HCT116 (cell line): ENCODE measurements at regions not wholly inside any gene's neighbourhood (a gene's known extent, or its start where the extent isn't known, plus 50 kb on each side); places are given as distances from the start of the nearest gene placed in this dataset.

Experiments used
- ATAC-seq: fragments of 200-7000 bp; cut with Tn5 transposase; 2 replicates; pipeline ENCODE4 v1.9.1; 2020; ENCODE audit warnings: mild to moderate bottlenecking, moderate library complexity
- BruUV-seq: library from RNA; stranded (reverse); fragments of 400-500 nt; replicated peaks from 2 replicates; lab custom pipeline; 2021; lab: Mats Ljungman, UMichigan
- CTCF ChIA-PET: fragments of 300-600 bp; sonication (Branson Sonifier 250); formaldehyde crosslinking; loops from one replicate; lab custom pipeline; 2021; ENCODE audit warnings: antibody characterized with exemption; lab: Charles Lee
- POLR2A ChIA-PET: fragments of 300-600, 350-600 bp; sonication (Branson Sonifier 250); formaldehyde crosslinking; loops from one replicate; lab custom pipeline; 2021; ENCODE audit warnings: antibody characterized with exemption; lab: Charles Lee
- RAD21 ChIA-PET, 2 experiments: fragments of 300-600 bp; sonication (Branson Sonifier 250); formaldehyde crosslinking; loops; one replicate each; lab custom pipeline; 2023; ENCODE audit warnings: low total read pairs in 2 of 2; ENCODE audit not compliant: uncharacterized antibody in 2 of 2, unreplicated experiment in 2 of 2, low non-redundant PET in 1 of 2; lab: Charles Lee
- DNase-seq: peaks from one replicate; pipeline ENCODE4 v3.0.0-alpha.2; 2010; ENCODE audit warnings: low read depth, low spot score
- H2AFZ ChIP-seq: fragments of 200-600 bp; shearing (Covaris generic), sonication (generic); 2 replicates; pipeline ENCODE4 v1.6.1; 2017; ENCODE audit warnings: low read depth, mixed run types, mixed read lengths, antibody characterized with exemption, low read length; ENCODE audit not compliant: poor library complexity, severe bottlenecking
- H3K27ac ChIP-seq: 2 replicates; pipeline ENCODE4 v1.5.1; 2012; ENCODE audit warnings: low read depth, low read length
- H3K27me3 ChIP-seq: fragments of 200-600 bp; sonication (generic); 2 replicates; pipeline ENCODE4 v1.6.1; 2016; ENCODE audit warnings: mixed run types, low read length, mixed read lengths; ENCODE audit not compliant: insufficient read depth
- H3K36me3 ChIP-seq, 2 experiments: fragments of 200-500 bp in 1 of 2; fragments of 200-600 bp in 1 of 2; sonication (Bioruptor generic) in 1 of 2; sonication (generic) in 1 of 2; 2 replicates each; pipeline versions ENCODE4 v1.5.1 to v1.6.1; 2014 to 2016; ENCODE audit warnings: low read length in 2 of 2, inconsistent platforms in 1 of 2, mixed read lengths in 1 of 2, mixed run types in 1 of 2; ENCODE audit not compliant: insufficient read depth in 2 of 2, control insufficient read depth in 1 of 2
- H3K4me1 ChIP-seq, 2 experiments: fragments of 200-600 bp in 1 of 2; sonication (generic) in 1 of 2; 2 replicates each; pipeline versions ENCODE4 v1.5.1 to v1.6.1; 2012 to 2017; ENCODE audit warnings: low read length in 2 of 2, inconsistent platforms in 1 of 2, mild to moderate bottlenecking in 1 of 2, mixed read lengths in 1 of 2, mixed run types in 1 of 2, moderate library complexity in 1 of 2; ENCODE audit not compliant: insufficient read depth in 2 of 2, control insufficient read depth in 1 of 2
- H3K4me2 ChIP-seq: fragments of 200-600 bp; sonication (generic); 2 replicates; pipeline ENCODE4 v1.6.1; 2017; ENCODE audit warnings: mixed run types, low read length, mixed read lengths
- H3K4me3 ChIP-seq, 2 experiments: fragments of 200-600 bp in 1 of 2; sonication (generic) in 1 of 2; replicated peaks in 1 of 2; 2 replicates each; pipeline ENCODE4 v1.5.1; 2011 to 2016; ENCODE audit warnings: low read length in 2 of 2, control low read depth in 1 of 2, low read depth in 1 of 2, mild to moderate bottlenecking in 1 of 2, mixed read lengths in 1 of 2, mixed run types in 1 of 2
- H3K79me2 ChIP-seq: fragments of 200-600 bp; sonication (generic); 2 replicates; pipeline ENCODE4 v1.6.1; 2017; ENCODE audit warnings: mild to moderate bottlenecking, mixed run types, low read length, moderate library complexity, mixed read lengths; ENCODE audit not compliant: insufficient read depth
- H3K9ac ChIP-seq: fragments of 200-600 bp; sonication (generic); 2 replicates; pipeline ENCODE4 v1.6.1; 2016; ENCODE audit warnings: low read length, mixed read lengths
- H3K9me2 ChIP-seq: fragments of 200-600 bp; sonication (generic), shearing (Covaris generic); 2 replicates; pipeline ENCODE4 v1.6.1; 2017; ENCODE audit warnings: mixed run types, mild to moderate bottlenecking, moderate library complexity; ENCODE audit not compliant: insufficient read depth
- H3K9me3 ChIP-seq, 2 experiments: fragments of 200-500 bp in 1 of 2; fragments of 200-600 bp in 1 of 2; sonication (Bioruptor generic) in 1 of 2; sonication (generic) in 1 of 2; 2 replicates each; pipeline ENCODE4 v1.6.1; 2014 to 2017; ENCODE audit warnings: low read length in 2 of 2, mixed read lengths in 2 of 2, inconsistent platforms in 1 of 2, low read depth in 1 of 2, mild to moderate bottlenecking in 1 of 2, mixed run types in 1 of 2, moderate library complexity in 1 of 2; ENCODE audit not compliant: control insufficient read depth in 1 of 2, insufficient read depth in 1 of 2
- H4K20me1 ChIP-seq: fragments of 200-600 bp; sonication (generic), shearing (Covaris generic); 2 replicates; pipeline ENCODE4 v1.6.1; 2017; ENCODE audit warnings: mixed run types, mild to moderate bottlenecking, moderate library complexity; ENCODE audit not compliant: insufficient read depth
- ATF3 ChIP-seq: IDR thresholded peaks from 2 replicates; pipeline ENCODE4 v1.6.1; 2012
- CBX3 ChIP-seq: IDR thresholded peaks from 2 replicates; pipeline ENCODE4 v1.6.1; 2012; ENCODE audit warnings: low read depth
- CEBPB ChIP-seq: IDR thresholded peaks from 2 replicates; pipeline ENCODE4 v1.6.1; 2012; ENCODE audit warnings: low read depth
- CTCF ChIP-seq, 3 experiments: fragments of 200-600 bp in 1 of 3; sonication (generic) in 1 of 3; IDR thresholded peaks in 2 of 3; conservative IDR thresholded peaks in 1 of 3; 2 replicates each; pipeline ENCODE4 v1.5.1; 2012 to 2017; ENCODE audit warnings: low read depth in 2 of 3, low read length in 2 of 3, antibody characterized with exemption in 1 of 3, borderline replicate concordance in 1 of 3, control low read depth in 1 of 3, mild to moderate bottlenecking in 1 of 3, mixed read lengths in 1 of 3, mixed run types in 1 of 3, moderate library complexity in 1 of 3; ENCODE audit not compliant: insufficient read depth in 1 of 3
- EZH2 ChIP-seq: fragments of 200-600 bp; sonication (generic); IDR thresholded peaks from 2 replicates; pipeline ENCODE4 v1.6.1; 2017; ENCODE audit warnings: antibody characterized with exemption, mixed run types
- EZH2phosphoT487 ChIP-seq: fragments of 200-600 bp; IDR thresholded peaks from 2 replicates; pipeline ENCODE4 v1.6.1; 2018; ENCODE audit warnings: antibody characterized with exemption, borderline replicate concordance
- FOSL1 ChIP-seq: IDR thresholded peaks from 2 replicates; pipeline ENCODE4 v1.6.1; 2012; ENCODE audit warnings: low read depth
- MAX ChIP-seq: IDR thresholded peaks from 2 replicates; pipeline ENCODE4 v1.6.1; 2012
- POLR2AphosphoS5 ChIP-seq: IDR thresholded peaks from 2 replicates; pipeline ENCODE4 v1.6.1; 2011; ENCODE audit warnings: mild to moderate bottlenecking, low read depth, low read length, moderate library complexity
- RAD21 ChIP-seq: IDR thresholded peaks from 2 replicates; pipeline ENCODE4 v1.6.1; 2012; ENCODE audit warnings: low read depth, mild to moderate bottlenecking
- SIN3A ChIP-seq: IDR thresholded peaks from 2 replicates; pipeline ENCODE4 v1.6.1; 2012; ENCODE audit warnings: low read depth
- SP1 ChIP-seq: IDR thresholded peaks from 2 replicates; pipeline ENCODE4 v1.6.1; 2012; ENCODE audit warnings: low read depth
- YY1 ChIP-seq: IDR thresholded peaks from 2 replicates; pipeline ENCODE4 v1.6.1; 2011; ENCODE audit warnings: low read length, low read depth, moderate library complexity, mild to moderate bottlenecking; ENCODE audit not compliant: insufficient replicate concordance; ENCODE audit errors: extremely low read depth
- ZBTB33 ChIP-seq: IDR thresholded peaks from 2 replicates; pipeline ENCODE4 v1.6.1; 2011; ENCODE audit warnings: mild to moderate bottlenecking, low read length, moderate library complexity; ENCODE audit not compliant: insufficient replicate concordance; ENCODE audit errors: extremely low read depth
- ZFX ChIP-seq: fragments of 450-650 bp; IDR thresholded peaks from 2 replicates; pipeline ENCODE4 v1.6.1; 2017
- intact Hi-C: fragments of 100-400 bp; cut with micrococcal nuclease; formaldehyde crosslinking; loops from 2 replicates; pipeline ENCODE4 v1.10.0; 2022

DNA sequence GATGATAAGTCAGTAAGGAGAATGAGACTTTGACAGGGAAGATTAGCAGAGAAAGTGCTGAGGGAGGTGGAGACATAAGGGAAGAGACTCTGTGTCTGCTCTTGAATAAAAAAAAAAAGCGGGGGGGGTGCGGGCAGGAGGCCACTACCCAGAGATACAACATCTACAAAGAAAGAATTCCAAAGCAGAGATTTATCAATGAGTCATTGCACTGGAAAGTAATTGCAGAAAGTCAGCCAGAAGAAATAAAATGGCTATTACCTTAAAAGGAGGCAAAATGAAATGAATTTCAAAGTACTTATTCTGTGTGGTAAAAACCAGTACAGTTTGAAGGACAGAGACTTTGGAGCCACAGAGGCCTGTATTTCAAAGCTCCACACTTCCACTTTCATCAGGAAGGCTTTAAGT is 267.1 kb upstream of the PRKD1 start:
- ChIA-PET CTCF (no interaction called here), RAD21 (no interaction called here), POLR2A (no interaction called here)
- intact Hi-C loops = no loop called here
- Histone ChIP-seq H3K9ac (no peak overlapping the region), H3K36me3 (no peaks in the 10 kb centered on the region), H3K27ac (no peak overlapping the region), H3K79me2 (no peaks in the 10 kb centered on the region), H4K20me1 (no peaks in the 10 kb centered on the region), H3K27me3 (no peaks in the 10 kb centered on the region), H3K9me3 (no peaks in the 10 kb centered on the region; a peak in 1 of 4 replicates), H2AFZ (no peak overlapping the region), H3K9me2 (no peaks in the 10 kb centered on the region), H3K4me2 (no peak overlapping the region), H3K4me3 (no peak overlapping the region), H3K4me1 (no peaks in the 10 kb centered on the region)
- no TSS peak for BruUV-seq
- ATAC-seq (no peak), DNase-seq (no peak)
- no peak for TF ChIP-seq ZBTB33
- TF ChIP-seq EZH2 = no peak
- TF ChIP-seq POLR2AphosphoS5 = no peak
- TF ChIP-seq YY1 = no peak

DNA sequence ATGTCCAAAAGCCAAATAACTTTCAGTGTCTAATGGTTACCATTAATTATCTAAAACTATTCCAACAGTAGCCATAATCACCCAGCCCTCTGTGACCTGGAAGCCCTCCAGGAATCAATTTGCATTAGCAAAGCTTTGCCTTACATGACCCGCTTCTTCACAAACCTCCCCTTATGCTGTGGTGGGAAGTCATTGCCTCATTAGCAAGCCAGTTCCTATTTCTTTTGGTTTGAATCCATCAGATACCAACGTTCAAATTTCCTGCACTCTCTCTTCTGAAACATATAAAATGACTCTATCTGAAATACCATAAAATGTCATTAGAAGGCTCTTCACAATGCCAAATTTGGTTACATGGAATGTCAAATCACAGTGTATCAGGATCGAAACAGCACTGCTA is 268.3 kb upstream of the PRKD1 start:
- POLR2A ChIA-PET = no interaction called here
- no TSS peak for BruUV-seq
- H3K27me3 ChIP-seq = no peaks in the 10 kb centered on the region
- H2AFZ ChIP-seq = no peak overlapping the region
- intact Hi-C loops = no loop called here
- H4K20me1 ChIP-seq = no peaks in the 10 kb centered on the region
- H3K4me3 ChIP-seq = no peak overlapping the region
- no peaks in the 10 kb centered on the region; a peak in 1 of 4 replicates for H3K9me3 ChIP-seq
- no peaks in the 10 kb centered on the region for H3K36me3 ChIP-seq
- no peaks in the 10 kb centered on the region for H3K4me1 ChIP-seq
- H3K9me2 ChIP-seq = no peaks in the 10 kb centered on the region
- no peaks in the 10 kb centered on the region for H3K79me2 ChIP-seq
- ATAC-seq (no peak), DNase-seq (no peak)
- H3K4me2 ChIP-seq = no peak overlapping the region
- no peak overlapping the region for H3K27ac ChIP-seq
- no peak overlapping the region for H3K9ac ChIP-seq
- CTCF ChIA-PET = no interaction called here
- RAD21 ChIA-PET = no interaction called here
- TF ChIP-seq YY1 (no peak), CEBPB (no peak), ATF3 (no peak), RAD21 (no peak), CBX3 (no peak), FOSL1 (no peak), ZFX (no peak), CTCF (IDR thresholded peaks at IDR 0.05 in 2 of 3, conservative IDR thresholded peaks at IDR 0.05 in 1 of 3; ENCODE audit: borderline replicate concordance in 1 of 3, insufficient read depth in 1 of 3, low read depth in 2 of 3, low read length in 2 of 3) (no peak), SP1 (no peak), EZH2phosphoT487 (no peak), MAX (no peak), EZH2 (no peak), SIN3A (no peak)
